GM19455 (cell line): ENCODE measurements at regions not wholly inside any gene's neighbourhood (a gene's known extent, or its start where the extent isn't known, plus 50 kb on each side); places are given as distances from the start of the nearest gene placed in this dataset.
A peak's percentile ranks its signal among the peaks of the same experiment; 100 is the strongest.

Experiments used
- ATAC-seq: cut with Tn5 transposase; IDR thresholded peaks from one replicate; pipeline ENCODE4 v1.9.1; 2021; ENCODE audit not compliant: unreplicated experiment

- no peak for ATAC-seq
These were observed 75.6 kb downstream of the ICOS start for GRCh38 chr2:204012072-204012653.

GRCh38 chr2:204015118-204015843, 78.7 kb downstream of the ICOS start:
- ATAC-seq: no peak

GRCh38 chr2:204018717-204019116, 82.2 kb downstream of the ICOS start:
- no peak for ATAC-seq

- ATAC-seq: no peak
These were observed 83.3 kb downstream of the ICOS start for GRCh38 chr2:204019572-204020501.

GRCh38 chr2:204021290-204022081, 84.9 kb downstream of the ICOS start:
- ATAC-seq: no peak

GRCh38 chr2:204022550-204022949, 86.0 kb downstream of the ICOS start:
- ATAC-seq: no peak

- ATAC-seq: no peak
These were observed 86.5 kb downstream of the ICOS start for GRCh38 chr2:204023088-204023487.

GRCh38 chr2:204024503-204024902, 87.9 kb downstream of the ICOS start:
- no peak for ATAC-seq

- ATAC-seq: no peak
These were observed 88.4 kb downstream of the ICOS start for GRCh38 chr2:204024906-204025475.

- no peak for ATAC-seq
These were observed 89.7 kb downstream of the ICOS start for GRCh38 chr2:204026294-204026693.

- ATAC-seq: peak; percentile 84
These were observed 90.5 kb downstream of the ICOS start for GRCh38 chr2:204027091-204027490.

- no peak for ATAC-seq
These were observed 93.8 kb downstream of the ICOS start for GRCh38 chr2:204030322-204030721.

- ATAC-seq: no peak
These were observed 94.5 kb downstream of the ICOS start for GRCh38 chr2:204031056-204031455.

- ATAC-seq: no peak
These were observed 95.7 kb downstream of the ICOS start for GRCh38 chr2:204032301-204032700.

GRCh38 chr2:204033611-204034495, 97.3 kb downstream of the ICOS start:
- ATAC-seq: no peak

GRCh38 chr2:204036706-204037105, 100.1 kb downstream of the ICOS start:
- no peak for ATAC-seq

GRCh38 chr2:204037286-204037685, 100.7 kb downstream of the ICOS start:
- ATAC-seq: no peak

- no peak for ATAC-seq
These were observed 102.8 kb downstream of the ICOS start for GRCh38 chr2:204039298-204039838.

GRCh38 chr2:204040016-204040415, 103.5 kb downstream of the ICOS start:
- ATAC-seq: no peak
